A673 (cell line): ENCODE measurements at regions not wholly inside any gene's neighbourhood (a gene's known extent, or its start where the extent isn't known, plus 50 kb on each side); places are given as distances from the start of the nearest gene placed in this dataset.

ENCODE experiments used
- BruUV-seq: library from RNA; stranded (reverse); fragments of 400-500 nt; replicated peaks from 2 replicates; lab custom pipeline; 2021; lab: Mats Ljungman, UMichigan
- CTCF ChIA-PET: fragments of 300-600 bp; sonication (Branson Sonifier 250); formaldehyde crosslinking; loops from one replicate; lab custom pipeline; 2022; ENCODE audit warnings: antibody characterized with exemption; lab: Charles Lee
- POLR2A ChIA-PET: fragments of 300-600 bp; sonication (Branson Sonifier 250); formaldehyde crosslinking; loops from one replicate; lab custom pipeline; 2022; ENCODE audit warnings: antibody characterized with exemption; ENCODE audit not compliant: low non-redundant PET; lab: Charles Lee
- DNase-seq: peaks from one replicate; pipeline ENCODE4 v3.0.0-alpha.2; 2015; ENCODE audit warnings: low spot score
- H3K27ac ChIP-seq: fragments of 200-600 bp; sonication (generic); 2 replicates; pipeline ENCODE4 v1.5.1; 2016; ENCODE audit warnings: mixed run types, low read depth, mild to moderate bottlenecking, mixed read lengths, antibody characterized with exemption, low read length; ENCODE audit not compliant: poor library complexity, severe bottlenecking
- H3K27me3 ChIP-seq: fragments of 200-600 bp; sonication (generic); replicated peaks from 2 replicates; pipeline ENCODE4 v1.6.1; 2017; ENCODE audit warnings: mixed run types, low read depth, mild to moderate bottlenecking, mixed read lengths, antibody characterized with exemption, low read length; ENCODE audit not compliant: insufficient read depth, poor library complexity
- H3K36me3 ChIP-seq: fragments of 200-600 bp; sonication (generic); 2 replicates; pipeline ENCODE4 v1.6.1; 2016; ENCODE audit warnings: mixed run types, mild to moderate bottlenecking, mixed read lengths, antibody characterized with exemption, low read length; ENCODE audit not compliant: insufficient read depth, poor library complexity, severe bottlenecking
- H3K4me1 ChIP-seq: fragments of 200-600 bp; sonication (generic); 2 replicates; pipeline ENCODE4 v1.6.1; 2017; ENCODE audit warnings: mixed run types, mild to moderate bottlenecking, mixed read lengths, antibody characterized with exemption, low read length; ENCODE audit not compliant: insufficient read depth, poor library complexity, severe bottlenecking
- H3K4me3 ChIP-seq: fragments of 200-600 bp; sonication (generic); 2 replicates; pipeline ENCODE4 v1.5.1; 2016; ENCODE audit warnings: low read depth, mixed run types, mild to moderate bottlenecking, mixed read lengths, low read length; ENCODE audit not compliant: poor library complexity, severe bottlenecking
- H3K9me3 ChIP-seq: fragments of 200-600 bp; sonication (generic); 2 replicates; pipeline ENCODE4 v1.6.1; 2016; ENCODE audit warnings: mixed run types, low read depth, mild to moderate bottlenecking, mixed read lengths, antibody characterized with exemption, low read length; ENCODE audit not compliant: poor library complexity, severe bottlenecking
- CTCF ChIP-seq: fragments of 300-800, 200-600 bp; sonication (generic); conservative IDR thresholded peaks from 2 replicates; pipeline ENCODE4 v1.5.1; 2017; ENCODE audit warnings: low read depth, mild to moderate bottlenecking, antibody characterized with exemption, low read length, moderate library complexity, mixed read lengths
- EZH2 ChIP-seq: fragments of 200-600 bp; sonication (generic); IDR thresholded peaks from 2 replicates; pipeline ENCODE4 v1.6.1; 2017; ENCODE audit warnings: borderline replicate concordance, low read depth, mild to moderate bottlenecking, mixed read lengths, antibody characterized with exemption, low read length; ENCODE audit not compliant: poor library complexity, severe bottlenecking
- intact Hi-C: fragments of 100-400 bp; cut with micrococcal nuclease; formaldehyde crosslinking; loops from one replicate; pipeline ENCODE4 v1.10.0; 2022; ENCODE audit not compliant: unreplicated experiment

DNA sequence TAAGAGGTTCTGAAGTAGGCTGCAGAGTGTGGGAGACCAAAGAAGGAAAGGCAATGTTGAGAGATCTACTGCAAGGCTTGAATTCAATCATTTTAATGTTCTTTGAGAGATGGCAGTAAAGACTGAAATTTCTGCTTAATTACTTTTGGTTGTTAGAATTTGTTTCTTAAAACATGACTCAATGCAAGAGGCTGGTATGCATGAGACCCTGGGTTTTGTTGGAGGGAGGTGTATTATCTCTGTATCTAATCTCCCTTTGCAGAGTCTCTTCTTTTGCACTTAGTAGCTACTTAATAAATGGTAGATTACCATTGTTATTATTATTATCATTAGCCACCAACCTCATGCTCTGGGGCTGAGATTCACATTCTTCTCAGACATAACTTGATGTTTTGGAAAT, 87.4 kb upstream of the DRD2 start:
- Histone ChIP-seq H3K4me3 (no peak overlapping the region), H3K27me3 (peaks cover 13% of the 10 kb centered on the region), H3K27ac (no peak overlapping the region), H3K36me3 (no peaks in the 10 kb centered on the region), H3K4me1 (no peaks in the 10 kb centered on the region), H3K9me3 (no peaks in the 10 kb centered on the region)
- no peak for TF ChIP-seq EZH2
- TF ChIP-seq CTCF = no peak
- no peak for DNase-seq
- ChIA-PET CTCF (no interaction called here), POLR2A (no interaction called here)
- intact Hi-C loops = no loop called here
- BruUV-seq = no TSS peak

DNA sequence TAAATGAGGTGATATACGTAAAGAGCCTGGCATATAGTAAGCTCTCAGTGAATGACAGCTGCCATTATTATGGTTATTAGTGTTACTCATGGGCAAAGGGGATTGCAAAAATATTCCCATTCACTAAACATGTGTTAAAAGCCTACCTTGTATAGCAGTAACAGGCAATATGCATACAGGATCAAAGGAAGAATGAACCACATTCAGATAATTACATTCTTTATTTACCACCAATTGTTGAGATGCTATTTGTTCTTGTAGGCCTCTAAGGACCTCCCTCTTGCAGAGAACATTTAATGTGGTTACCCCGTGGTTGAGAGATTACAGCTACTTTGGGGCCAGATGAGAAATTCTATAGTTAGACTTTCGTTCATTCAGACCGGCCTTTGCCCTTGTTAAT, 82.7 kb upstream of the DRD2 start:
- Histone ChIP-seq H3K9me3 (no peaks in the 10 kb centered on the region), H3K36me3 (no peaks in the 10 kb centered on the region), H3K4me3 (no peak overlapping the region), H3K27me3 (no peaks in the 10 kb centered on the region), H3K4me1 (no peaks in the 10 kb centered on the region), H3K27ac (no peak overlapping the region)
- TF ChIP-seq EZH2 = no peak
- no peak for TF ChIP-seq CTCF
- ChIA-PET CTCF (interaction anchor here (0.9 kb wide), 1 partner anchor 12 kb away, joined by 3 read pairs; no protein-coding TSS in a partner anchor), POLR2A (no interaction called here)
- BruUV-seq = no TSS peak
- DNase-seq = no peak
- intact Hi-C loops = loop anchor here (10.0 kb wide), 2 partner anchors 177 to 217 kb away; partner anchors contain the start of genes CLDN25 and ZW10

GRCh38 chr11:113556036-113556435, 80.8 kb upstream of the DRD2 start:
- H3K4me1 ChIP-seq = no peaks in the 10 kb centered on the region
- H3K27me3 ChIP-seq = no peaks in the 10 kb centered on the region
- no peak for TF ChIP-seq EZH2
- TF ChIP-seq CTCF = no peak
- H3K4me3 ChIP-seq = no peak overlapping the region
- CTCF ChIA-PET = no interaction called here
- no peak for DNase-seq
- intact Hi-C loops = loop anchor here (10.0 kb wide), 2 partner anchors 179 to 219 kb away; partner anchors contain the start of genes CLDN25 and ZW10
- no peak overlapping the region for H3K27ac ChIP-seq
- no peaks in the 10 kb centered on the region for H3K36me3 ChIP-seq
- no TSS peak for BruUV-seq
- no peaks in the 10 kb centered on the region for H3K9me3 ChIP-seq
- POLR2A ChIA-PET = no interaction called here
